ENCODE measurements at regions not wholly inside any gene's neighbourhood (a gene's known extent, or its start where the extent isn't known, plus 50 kb on each side); places are given as distances from the start of the nearest gene placed in this dataset.

DNA sequence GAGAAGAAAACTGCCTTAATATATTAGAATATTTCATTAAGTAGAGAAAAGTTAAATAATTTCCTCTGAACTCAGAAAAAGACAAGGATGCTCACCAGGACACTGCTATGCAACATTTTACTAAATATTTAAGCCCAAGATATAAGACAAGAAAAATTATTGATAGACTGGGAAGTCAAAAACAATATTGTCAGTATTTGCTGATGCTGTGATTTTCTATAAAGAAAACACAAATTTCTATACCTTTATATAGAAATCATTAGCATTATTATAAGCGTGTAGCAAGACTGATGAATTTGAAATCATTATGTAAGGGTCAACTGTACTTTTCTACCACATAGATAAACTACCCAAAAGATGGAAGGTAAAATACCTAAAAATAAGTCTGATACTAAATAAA lies 451.0 kb downstream of the RNF144A start:
- TF ChIP-seq, protein P1, sequence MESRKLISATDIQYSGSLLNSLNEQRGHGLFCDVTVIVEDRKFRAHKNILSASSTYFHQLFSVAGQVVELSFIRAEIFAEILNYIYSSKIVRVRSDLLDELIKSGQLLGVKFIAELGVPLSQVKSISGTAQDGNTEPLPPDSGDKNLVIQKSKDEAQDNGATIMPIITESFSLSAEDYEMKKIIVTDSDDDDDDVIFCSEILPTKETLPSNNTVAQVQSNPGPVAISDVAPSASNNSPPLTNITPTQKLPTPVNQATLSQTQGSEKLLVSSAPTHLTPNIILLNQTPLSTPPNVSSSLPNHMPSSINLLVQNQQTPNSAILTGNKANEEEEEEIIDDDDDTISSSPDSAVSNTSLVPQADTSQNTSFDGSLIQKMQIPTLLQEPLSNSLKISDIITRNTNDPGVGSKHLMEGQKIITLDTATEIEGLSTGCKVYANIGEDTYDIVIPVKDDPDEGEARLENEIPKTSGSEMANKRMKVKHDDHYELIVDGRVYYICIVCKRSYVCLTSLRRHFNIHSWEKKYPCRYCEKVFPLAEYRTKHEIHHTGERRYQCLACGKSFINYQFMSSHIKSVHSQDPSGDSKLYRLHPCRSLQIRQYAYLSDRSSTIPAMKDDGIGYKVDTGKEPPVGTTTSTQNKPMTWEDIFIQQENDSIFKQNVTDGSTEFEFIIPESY (IDR thresholded peaks at IDR 0.05): no peak
- TF ChIP-seq RAD21 (IDR thresholded peaks at IDR 0.05) (no peak), CTCF (IDR thresholded peaks at IDR 0.05; ENCODE audit: low read depth, low read length, missing input control) (no peak), SP1 (IDR thresholded peaks at IDR 0.05) (no peak), HNF4A (conservative IDR thresholded peaks at IDR 0.05) (no peak)
- TF ChIP-seq, protein P2, sequence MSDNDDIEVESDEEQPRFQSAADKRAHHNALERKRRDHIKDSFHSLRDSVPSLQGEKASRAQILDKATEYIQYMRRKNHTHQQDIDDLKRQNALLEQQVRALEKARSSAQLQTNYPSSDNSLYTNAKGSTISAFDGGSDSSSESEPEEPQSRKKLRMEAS (IDR thresholded peaks at IDR 0.05): no peak
